UCSD-AML1 (cell line): ENCODE measurements at regions not wholly inside any gene's neighbourhood (a gene's known extent, or its start where the extent isn't known, plus 50 kb on each side); places are given as distances from the start of the nearest gene placed in this dataset.

ENCODE experiments used
- DNase-seq: peaks from one replicate; lab custom pipeline; 2025; ENCODE audit not compliant: unreplicated experiment; lab: John Stamatoyannopoulos, UW

GRCh38 chr16:31701734-31702133 lies 171.9 kb upstream of the ZNF267 start:
- no peak for DNase-seq

GRCh38 chr16:31702796-31703195 lies 170.8 kb upstream of the ZNF267 start:
- no peak for DNase-seq

- DNase-seq: no peak
These were observed 170.0 kb upstream of the ZNF267 start for GRCh38 chr16:31703526-31704128.

GRCh38 chr16:31704138-31704537 lies 169.5 kb upstream of the ZNF267 start:
- DNase-seq: no peak

GRCh38 chr16:31705371-31705770 lies 168.2 kb upstream of the ZNF267 start:
- no peak for DNase-seq

GRCh38 chr16:31706318-31706717 lies 167.3 kb upstream of the ZNF267 start:
- no peak for DNase-seq

GRCh38 chr16:31706925-31707324 lies 166.7 kb upstream of the ZNF267 start:
- DNase-seq: no peak

GRCh38 chr16:31707743-31708335 lies 165.8 kb upstream of the ZNF267 start:
- no peak for DNase-seq

- DNase-seq: no peak
These were observed 165.3 kb upstream of the ZNF267 start for GRCh38 chr16:31708348-31708747.

GRCh38 chr16:31709181-31709580 lies 164.4 kb upstream of the ZNF267 start:
- no peak for DNase-seq

- no peak for DNase-seq
These were observed 163.5 kb upstream of the ZNF267 start for GRCh38 chr16:31710134-31710533.

GRCh38 chr16:31710880-31711279 lies 162.7 kb upstream of the ZNF267 start:
- no peak for DNase-seq

- DNase-seq: no peak
These were observed 162.2 kb upstream of the ZNF267 start for GRCh38 chr16:31711344-31711845.

- DNase-seq: no peak
These were observed 161.5 kb upstream of the ZNF267 start for GRCh38 chr16:31712064-31712540.

GRCh38 chr16:31713071-31713944 lies 160.3 kb upstream of the ZNF267 start:
- peak; percentile 90 for DNase-seq

GRCh38 chr16:31713945-31714902 lies 159.4 kb upstream of the ZNF267 start:
- DNase-seq: no peak

- no peak for DNase-seq
These were observed 158.6 kb upstream of the ZNF267 start for GRCh38 chr16:31714903-31715504.

GRCh38 chr16:31715915-31716314 lies 157.7 kb upstream of the ZNF267 start:
- DNase-seq: no peak

- DNase-seq: no peak
These were observed 154.6 kb upstream of the ZNF267 start for GRCh38 chr16:31718998-31719397.

GRCh38 chr16:31727553-31727952 lies 146.1 kb upstream of the ZNF267 start:
- DNase-seq: no peak
